ENCODE measurements at regions not wholly inside any gene's neighbourhood (a gene's known extent, or its start where the extent isn't known, plus 50 kb on each side); places are given as distances from the start of the nearest gene placed in this dataset.

DNA sequence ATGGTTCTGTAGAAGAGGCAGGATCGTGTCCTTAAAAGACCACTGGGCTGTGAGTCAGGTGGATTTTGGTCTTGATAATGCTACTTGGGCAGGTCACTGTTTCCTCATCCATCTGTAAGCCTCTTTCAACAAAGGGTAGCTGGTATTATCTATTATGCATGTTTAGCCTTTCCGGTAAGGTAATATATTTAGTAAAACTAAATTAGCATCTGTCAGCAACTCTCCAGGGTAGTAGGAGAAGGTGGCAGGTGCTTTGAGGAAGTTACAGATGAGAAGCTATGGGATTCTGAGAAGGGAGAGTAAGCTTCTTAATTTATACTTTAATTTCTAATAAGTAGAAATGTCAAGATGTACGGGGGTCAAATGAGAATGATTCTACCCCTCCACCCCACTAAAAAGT, 86.9 kb upstream of the TGM3 start:
- no peaks in the 10 kb centered on the region for H3K27me3 ChIP-seq
- no peaks in the 10 kb centered on the region for H3K36me3 ChIP-seq
- H3K4me1 ChIP-seq (ENCODE audit: insufficient read depth) = peaks cover 7% of the 10 kb centered on the region
- H3K9me3 ChIP-seq = peaks cover 0 to 4% of the 10 kb centered on the region in 2 donors
- 72 to 88% (median 74%) methylated on average over 3 of the region's 3 CpGs for WGBS, 3 donors
- intact Hi-C loops (cut with DNase I) = no loop called here
- H3K27ac ChIP-seq = no peak overlapping the region
- DNase-seq = no peak
- TF ChIP-seq, protein P1, sequence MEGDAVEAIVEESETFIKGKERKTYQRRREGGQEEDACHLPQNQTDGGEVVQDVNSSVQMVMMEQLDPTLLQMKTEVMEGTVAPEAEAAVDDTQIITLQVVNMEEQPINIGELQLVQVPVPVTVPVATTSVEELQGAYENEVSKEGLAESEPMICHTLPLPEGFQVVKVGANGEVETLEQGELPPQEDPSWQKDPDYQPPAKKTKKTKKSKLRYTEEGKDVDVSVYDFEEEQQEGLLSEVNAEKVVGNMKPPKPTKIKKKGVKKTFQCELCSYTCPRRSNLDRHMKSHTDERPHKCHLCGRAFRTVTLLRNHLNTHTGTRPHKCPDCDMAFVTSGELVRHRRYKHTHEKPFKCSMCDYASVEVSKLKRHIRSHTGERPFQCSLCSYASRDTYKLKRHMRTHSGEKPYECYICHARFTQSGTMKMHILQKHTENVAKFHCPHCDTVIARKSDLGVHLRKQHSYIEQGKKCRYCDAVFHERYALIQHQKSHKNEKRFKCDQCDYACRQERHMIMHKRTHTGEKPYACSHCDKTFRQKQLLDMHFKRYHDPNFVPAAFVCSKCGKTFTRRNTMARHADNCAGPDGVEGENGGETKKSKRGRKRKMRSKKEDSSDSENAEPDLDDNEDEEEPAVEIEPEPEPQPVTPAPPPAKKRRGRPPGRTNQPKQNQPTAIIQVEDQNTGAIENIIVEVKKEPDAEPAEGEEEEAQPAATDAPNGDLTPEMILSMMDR (IDR thresholded peaks at IDR 0.05) = no peak
- TF ChIP-seq EP300 (IDR thresholded peaks at IDR 0.05) = no peak
- no peak for TF ChIP-seq POLR2A (IDR thresholded peaks at IDR 0.05)
- H3K4me3 ChIP-seq = no peak overlapping the region

DNA sequence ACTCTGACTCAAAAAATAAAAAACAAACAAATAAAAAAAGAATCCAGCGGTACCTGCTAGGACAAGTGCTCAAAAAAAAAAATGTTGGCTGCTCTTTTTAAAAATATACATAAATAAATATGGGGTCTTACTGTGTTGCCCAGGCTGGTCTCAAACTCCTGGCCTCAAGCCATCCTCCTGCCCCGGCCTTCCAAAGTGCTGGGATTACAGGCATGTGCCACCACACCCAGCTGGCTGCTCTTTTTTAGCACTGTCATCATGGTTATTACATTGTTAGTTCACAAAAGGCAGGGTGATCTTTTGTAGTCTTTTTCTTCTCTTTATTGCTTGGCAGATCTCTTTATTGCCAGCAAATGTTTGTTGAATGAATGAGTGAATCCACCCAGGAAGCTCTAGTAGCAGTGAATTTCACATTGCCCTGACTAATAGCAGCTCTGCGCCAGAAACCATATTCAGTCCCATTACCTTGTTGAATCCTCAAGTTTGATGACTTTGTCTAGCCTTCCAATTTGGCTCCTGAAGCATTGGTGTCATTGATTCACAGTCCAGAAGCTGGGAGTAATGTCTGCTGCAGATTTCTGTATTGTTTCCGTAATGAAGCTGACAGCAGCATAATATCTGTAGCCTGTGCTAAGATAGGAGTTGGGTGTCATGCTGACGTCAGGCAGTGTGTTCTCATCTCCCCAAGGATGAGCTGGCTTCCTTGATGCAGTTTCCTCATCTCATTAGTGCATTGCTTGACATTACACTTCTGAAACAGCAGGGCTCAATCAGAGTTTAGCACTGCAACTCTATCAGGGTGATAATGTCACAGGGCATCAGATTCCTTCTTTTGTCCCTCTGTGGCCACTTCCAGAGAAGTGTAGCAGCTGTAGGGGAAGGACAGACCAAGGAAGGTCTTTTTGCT, 84.9 kb upstream of the TGM3 start:
- peaks cover 7% of the 10 kb centered on the region for H3K4me1 ChIP-seq (ENCODE audit: insufficient read depth)
- intact Hi-C loops (cut with DNase I) = no loop called here
- H3K4me3 ChIP-seq = no peak overlapping the region
- H3K27ac ChIP-seq = no peak overlapping the region
- 58 to 64% (median 60%) methylated on average over 5 of the region's 5 CpGs for WGBS, 3 donors
- no peaks in the 10 kb centered on the region for H3K27me3 ChIP-seq
- no peak for TF ChIP-seq POLR2A (IDR thresholded peaks at IDR 0.05)
- TF ChIP-seq, protein P1 (IDR thresholded peaks at IDR 0.05) = no peak
- TF ChIP-seq EP300 (IDR thresholded peaks at IDR 0.05) = no peak
- no peaks in the 10 kb centered on the region for H3K9me3 ChIP-seq
- DNase-seq = no peak
- H3K36me3 ChIP-seq = no peaks in the 10 kb centered on the region

DNA sequence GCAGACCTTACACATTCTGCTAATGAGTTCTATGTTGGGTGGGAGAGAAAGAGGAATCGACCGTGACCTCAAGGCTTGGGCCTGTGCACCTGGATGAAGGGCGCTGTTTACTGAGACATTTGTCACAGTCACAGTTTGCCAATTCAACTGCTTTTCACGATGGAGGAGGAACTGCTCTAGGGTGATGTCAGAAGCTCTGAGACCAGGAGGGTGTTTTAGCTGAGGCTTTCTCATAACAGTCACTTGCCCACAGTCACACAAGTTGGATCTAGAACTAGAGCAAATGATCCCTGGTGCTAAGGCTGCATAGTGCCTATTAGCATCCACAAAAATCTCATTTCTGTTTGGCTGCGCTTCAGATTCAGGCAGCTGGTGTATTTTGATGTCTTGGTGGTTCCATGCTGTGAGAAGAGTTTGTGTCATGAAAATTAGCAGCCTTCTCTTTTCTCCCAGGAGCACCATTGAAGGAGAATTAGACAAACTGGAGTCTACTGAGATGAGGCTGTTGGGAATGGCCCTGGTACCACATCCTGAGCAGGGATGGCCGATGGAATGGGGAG, 83.3 kb upstream of the TGM3 start:
- Histone ChIP-seq H3K4me1 (ENCODE audit: insufficient read depth) (peaks cover 2% of the 10 kb centered on the region), H3K27me3 (no peaks in the 10 kb centered on the region), H3K36me3 (no peaks in the 10 kb centered on the region), H3K27ac (no peak overlapping the region), H3K9me3 (no peaks in the 10 kb centered on the region), H3K4me3 (no peak overlapping the region)
- 79 to 87% (median 80%) methylated on average over 6 of the region's 6 CpGs for WGBS, 3 donors
- no peak for DNase-seq
- intact Hi-C loops (cut with DNase I) = no loop called here
- TF ChIP-seq EP300 (IDR thresholded peaks at IDR 0.05) = no peak
- TF ChIP-seq, protein P1 (IDR thresholded peaks at IDR 0.05) = no peak
- no peak for TF ChIP-seq POLR2A (IDR thresholded peaks at IDR 0.05)

DNA sequence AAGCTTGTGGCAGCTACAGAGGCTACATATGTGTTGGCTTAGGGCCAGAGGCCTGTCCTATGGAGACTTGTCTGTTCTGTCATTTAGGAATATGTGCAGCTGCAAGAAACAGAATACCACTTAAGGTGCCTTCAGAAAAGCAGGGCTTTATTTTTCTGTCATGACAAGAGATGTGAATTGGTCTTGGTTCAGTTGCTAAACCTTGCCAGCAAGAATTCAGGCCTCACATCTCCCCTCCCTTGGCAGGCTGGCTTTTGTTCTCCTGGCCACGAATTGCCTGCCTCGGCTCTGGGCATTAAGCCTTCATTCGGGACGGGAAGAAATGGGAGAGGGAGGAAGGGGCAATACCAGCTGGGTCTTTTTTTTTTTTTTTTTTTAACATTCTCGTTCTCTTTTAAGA, 82.4 kb upstream of the TGM3 start:
- H3K27ac ChIP-seq = no peak overlapping the region
- H3K27me3 ChIP-seq = no peaks in the 10 kb centered on the region
- no peaks in the 10 kb centered on the region for H3K9me3 ChIP-seq
- H3K36me3 ChIP-seq = no peaks in the 10 kb centered on the region
- intact Hi-C loops (cut with DNase I) = no loop called here
- no peak for DNase-seq
- no peaks in the 10 kb centered on the region for H3K4me1 ChIP-seq (ENCODE audit: insufficient read depth)
- TF ChIP-seq POLR2A (IDR thresholded peaks at IDR 0.05) (no peak), EP300 (IDR thresholded peaks at IDR 0.05) (no peak)
- TF ChIP-seq, protein P1 (IDR thresholded peaks at IDR 0.05) = no peak
- H3K4me3 ChIP-seq = no peak overlapping the region
- WGBS, 3 donors = 64 to 84% (median 70%) methylated on average over 5 of the region's 5 CpGs

Data from ovary (tissue), 7 donors.